Left lobe of liver (tissue), 2 donors: ENCODE measurements at regions not wholly inside any gene's neighbourhood (a gene's known extent, or its start where the extent isn't known, plus 50 kb on each side); places are given as distances from the start of the nearest gene placed in this dataset.

Experiments used
- ATAC-seq: fragments of 200-7000 bp; cut with Tn5 transposase; one replicate; pipeline ENCODE4 v1.9.1; 2020; ENCODE audit warnings: mild to moderate bottlenecking, moderate library complexity
- DNase-seq: peaks from one replicate; pipeline ENCODE4 v3.0.0-alpha.2; 2020; ENCODE audit warnings: low spot score
- donor health status: DM: no; HTN: no; CAD: no; lungs with moderate emphysema.
- donor health status: DM: no; HTN: yes; CAD: no.

GRCh38 chr9:109593612-109594011 is 95.5 kb upstream of the PTPN3 start:
- ATAC-seq = no peak

GRCh38 chr9:109597496-109597895 is 99.4 kb upstream of the PTPN3 start:
- ATAC-seq (no peak), DNase-seq (no peak)

More at GRCh38 chr9:109593612-109594011, 95.5 kb upstream of the PTPN3 start:
- no peak for DNase-seq

- DNase-seq (no peak), ATAC-seq (no peak)
These were observed 101.0 kb upstream of the PTPN3 start for GRCh38 chr9:109599131-109599530.

- no peak for DNase-seq
- no peak for ATAC-seq
These were observed 101.6 kb upstream of the PTPN3 start for GRCh38 chr9:109599711-109600110.

GRCh38 chr9:109600142-109600541 is 102.0 kb upstream of the PTPN3 start:
- DNase-seq (no peak), ATAC-seq (no peak)

GRCh38 chr9:109601181-109601580 is 103.1 kb upstream of the PTPN3 start:
- ATAC-seq = no peak
- no peak for DNase-seq

GRCh38 chr9:109602987-109603386 is 104.9 kb upstream of the PTPN3 start:
- DNase-seq = peak; percentile 48
- ATAC-seq = peak; percentile 95

- ATAC-seq = no peak
- DNase-seq = no peak
These were observed 106.0 kb upstream of the PTPN3 start for GRCh38 chr9:109604131-109604530.

- DNase-seq = no peak
- no peak for ATAC-seq
These were observed 106.7 kb upstream of the PTPN3 start for GRCh38 chr9:109604781-109605180.

GRCh38 chr9:109609060-109609459 is 111.0 kb upstream of the PTPN3 start:
- no peak for ATAC-seq
- no peak for DNase-seq

- ATAC-seq = no peak
These were observed 118.5 kb upstream of the PTPN3 start for GRCh38 chr9:109616571-109617120.

GRCh38 chr9:109619310-109619709 is 121.2 kb upstream of the PTPN3 start:
- no peak for DNase-seq

More at GRCh38 chr9:109616571-109617120, 118.5 kb upstream of the PTPN3 start:
- DNase-seq = no peak

GRCh38 chr9:109624143-109624542 is 126.0 kb upstream of the PTPN3 start:
- ATAC-seq (no peak), DNase-seq (no peak)

More at GRCh38 chr9:109619310-109619709, 121.2 kb upstream of the PTPN3 start:
- ATAC-seq = no peak

GRCh38 chr9:109624896-109625295 is 126.8 kb upstream of the PTPN3 start:
- DNase-seq = no peak
- ATAC-seq = no peak

- ATAC-seq = no peak
- DNase-seq = no peak
These were observed 128.9 kb upstream of the PTPN3 start for GRCh38 chr9:109627042-109627441.

- no peak for DNase-seq
- ATAC-seq = no peak
These were observed 131.5 kb upstream of the PTPN3 start for GRCh38 chr9:109629615-109630014.

- ATAC-seq = peak; percentile 43
- no peak for DNase-seq
These were observed 134.7 kb upstream of the PTPN3 start for GRCh38 chr9:109632817-109633216.

GRCh38 chr9:109639674-109640579 is 140.1 kb upstream of the PALM2AKAP2 start:
- peak; percentile 48 for DNase-seq
- peak; percentile 88 for ATAC-seq

- DNase-seq (no peak), ATAC-seq (peak; percentile 61)
These were observed 139.2 kb upstream of the PALM2AKAP2 start for GRCh38 chr9:109640580-109641371.

- no peak for ATAC-seq
These were observed 138.7 kb upstream of the PALM2AKAP2 start for GRCh38 chr9:109641372-109641659.

GRCh38 chr9:109652112-109652511 is 127.9 kb upstream of the PALM2AKAP2 start:
- ATAC-seq (no peak), DNase-seq (no peak)

More at GRCh38 chr9:109641372-109641659, 138.7 kb upstream of the PALM2AKAP2 start:
- DNase-seq = no peak

GRCh38 chr9:109652971-109653370 is 127.0 kb upstream of the PALM2AKAP2 start:
- ATAC-seq (peak; percentile 78), DNase-seq (no peak)
